ENCODE measurements at regions not wholly inside any gene's neighbourhood (a gene's known extent, or its start where the extent isn't known, plus 50 kb on each side); places are given as distances from the start of the nearest gene placed in this dataset.

- TF ChIP-seq CTCF (IDR thresholded peaks at IDR 0.05) (no peak), POLR2A (IDR thresholded peaks at IDR 0.05) (no peak)
Observed at GRCh38 chr17:27983853-27984252, 58.6 kb upstream of the NLK start.
